Upper lobe of left lung (tissue), 6 donors: ENCODE measurements at regions not wholly inside any gene's neighbourhood (a gene's known extent, or its start where the extent isn't known, plus 50 kb on each side); places are given as distances from the start of the nearest gene placed in this dataset.
A peak's percentile ranks its signal among the peaks of the same experiment; 100 is the strongest.

Experiments used
- ATAC-seq, 2 donors: fragments of 200-7000 bp; cut with Tn5 transposase; one replicate each; pipeline ENCODE4 v1.9.1; 2022; ENCODE audit warnings: mild to moderate bottlenecking in 2 of 2, moderate library complexity in 2 of 2; ENCODE audit not compliant: low FRiP score in 2 of 2
- DNase-seq, 2 donors: peaks; one replicate each; pipeline ENCODE4 v3.0.0-alpha.2; 2019 to 2020
- H3K27ac ChIP-seq, 4 donors: fragments of 200-600 bp; sonication (generic); one replicate each; pipeline ENCODE4 v1.5.1; 2016 to 2019
- H3K27me3 ChIP-seq, 4 donors: fragments of 200-600 bp; sonication (generic); one replicate each; pipeline ENCODE4 v1.5.1; 2017 to 2019
- H3K36me3 ChIP-seq, 4 donors: fragments of 200-600 bp; sonication (generic); one replicate each; pipeline ENCODE4 v1.5.1; 2016 to 2019
- H3K4me1 ChIP-seq, 4 donors: fragments of 200-600 bp; sonication (generic); one replicate each; pipeline ENCODE4 v1.5.1; 2018 to 2019
- H3K4me3 ChIP-seq, 4 donors: fragments of 200-600 bp; sonication (generic); one replicate each; pipeline ENCODE4 v1.5.1; 2017 to 2019; ENCODE audit warnings: mild to moderate bottlenecking in 2 of 4, moderate library complexity in 1 of 4
- H3K9me3 ChIP-seq, 4 donors: fragments of 200-600 bp; sonication (generic); one replicate each; pipeline ENCODE4 v1.5.1; 2018 to 2019
- EP300 ChIP-seq, 4 donors: sonication (generic); formaldehyde crosslinking; IDR thresholded peaks; one replicate each; pipeline ENCODE4 v1.5.1; 2017; ENCODE audit warnings: antibody characterized with exemption in 4 of 4, control low read depth in 2 of 4
- POLR2A ChIP-seq, 4 donors: fragments of 450-650 bp; IDR thresholded peaks; one replicate each; pipeline ENCODE4 v1.5.1; 2016 to 2017; ENCODE audit warnings: antibody characterized with exemption in 4 of 4, mild to moderate bottlenecking in 2 of 4
- POLR2AphosphoS5 ChIP-seq, 2 donors: sonication (generic); formaldehyde crosslinking; IDR thresholded peaks; one replicate each; pipeline ENCODE4 v1.5.1; 2017; ENCODE audit warnings: antibody characterized with exemption in 2 of 2
- WGBS, 2 donors: methylation state at CpG; one replicate each; pipeline ENCODE4 v1.1.5; 2017 to 2018; 5-methylcytosine and 5-hydroxymethylcytosine counted together
- TF ChIP-seq, protein P1 (sequence below), 6 experiments: fragments of 450-650 bp in 4 of 6; fragments of 200-600 bp in 2 of 6; sonication (generic) in 2 of 6; IDR thresholded peaks; one replicate each; pipeline ENCODE4 v1.5.1; 2016 to 2019; ENCODE audit warnings: antibody characterized with exemption in 6 of 6
- donor health status: DM: no; HTN: no; CAD: no; lungs with moderate emphysema.
- donor health status: DM: no; HTN: yes; CAD: no; lungs with severe emphysema.

DNA sequence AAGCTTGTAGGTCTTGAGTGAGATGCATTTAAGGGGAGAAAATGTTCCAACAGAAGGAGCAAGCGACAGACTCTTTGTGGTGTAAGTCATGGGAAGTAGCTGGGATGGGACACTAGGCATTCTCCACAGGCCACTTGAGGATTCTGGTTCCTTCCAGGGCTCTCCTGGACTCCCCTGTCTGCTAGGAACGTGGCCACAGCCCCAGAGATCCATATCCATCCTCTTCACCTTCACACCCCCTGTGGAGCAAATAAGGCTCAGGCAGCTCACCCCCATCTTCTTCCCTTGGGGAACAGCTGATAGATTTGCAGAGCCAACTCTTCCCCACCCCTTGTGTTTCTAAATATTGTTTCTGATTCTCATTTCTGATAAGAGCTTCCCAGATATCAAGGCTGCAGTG is 482.6 kb upstream of the MKI67 start:
- H3K4me3 ChIP-seq = no peak overlapping the region
- no peaks in the 10 kb centered on the region for H3K9me3 ChIP-seq
- DNase-seq = no peak
- 56 to 59% methylated on average over 2 of the region's 2 CpGs for WGBS, 2 donors
- no peaks in the 10 kb centered on the region for H3K4me1 ChIP-seq
- no peak for ATAC-seq
- no peaks in the 10 kb centered on the region for H3K27me3 ChIP-seq
- H3K36me3 ChIP-seq = no peaks in the 10 kb centered on the region
- H3K27ac ChIP-seq = no peak overlapping the region
- TF ChIP-seq, protein P1, sequence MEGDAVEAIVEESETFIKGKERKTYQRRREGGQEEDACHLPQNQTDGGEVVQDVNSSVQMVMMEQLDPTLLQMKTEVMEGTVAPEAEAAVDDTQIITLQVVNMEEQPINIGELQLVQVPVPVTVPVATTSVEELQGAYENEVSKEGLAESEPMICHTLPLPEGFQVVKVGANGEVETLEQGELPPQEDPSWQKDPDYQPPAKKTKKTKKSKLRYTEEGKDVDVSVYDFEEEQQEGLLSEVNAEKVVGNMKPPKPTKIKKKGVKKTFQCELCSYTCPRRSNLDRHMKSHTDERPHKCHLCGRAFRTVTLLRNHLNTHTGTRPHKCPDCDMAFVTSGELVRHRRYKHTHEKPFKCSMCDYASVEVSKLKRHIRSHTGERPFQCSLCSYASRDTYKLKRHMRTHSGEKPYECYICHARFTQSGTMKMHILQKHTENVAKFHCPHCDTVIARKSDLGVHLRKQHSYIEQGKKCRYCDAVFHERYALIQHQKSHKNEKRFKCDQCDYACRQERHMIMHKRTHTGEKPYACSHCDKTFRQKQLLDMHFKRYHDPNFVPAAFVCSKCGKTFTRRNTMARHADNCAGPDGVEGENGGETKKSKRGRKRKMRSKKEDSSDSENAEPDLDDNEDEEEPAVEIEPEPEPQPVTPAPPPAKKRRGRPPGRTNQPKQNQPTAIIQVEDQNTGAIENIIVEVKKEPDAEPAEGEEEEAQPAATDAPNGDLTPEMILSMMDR (IDR thresholded peaks at IDR 0.05) = no peak
- TF ChIP-seq POLR2AphosphoS5 (IDR thresholded peaks at IDR 0.05) = no peak
- no peak for TF ChIP-seq EP300 (IDR thresholded peaks at IDR 0.05)
- no peak for TF ChIP-seq POLR2A (IDR thresholded peaks at IDR 0.05)

DNA sequence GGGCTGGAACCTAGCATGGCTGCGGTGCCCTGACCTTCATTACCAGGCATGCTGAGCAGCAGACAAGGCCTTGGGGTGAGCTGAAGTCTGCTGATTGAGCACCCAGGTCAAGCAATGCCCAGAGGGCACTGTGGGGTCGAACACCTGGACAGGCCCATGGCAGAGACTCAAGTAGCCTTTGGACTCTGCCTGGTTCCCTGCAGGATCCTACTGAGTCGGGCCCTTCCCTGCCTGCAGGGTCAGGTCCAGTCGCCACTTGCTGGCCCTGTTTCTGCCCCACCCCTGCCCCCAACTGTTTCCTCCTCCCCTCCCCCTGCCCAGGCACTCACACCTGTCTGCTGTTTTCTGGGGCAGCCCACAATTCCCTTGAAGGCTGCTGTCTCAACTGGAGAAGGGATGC is 483.2 kb upstream of the MKI67 start:
- no peak for DNase-seq
- no peak for ATAC-seq
- no peaks in the 10 kb centered on the region for H3K4me1 ChIP-seq
- no peak for TF ChIP-seq EP300 (IDR thresholded peaks at IDR 0.05)
- TF ChIP-seq POLR2AphosphoS5 (IDR thresholded peaks at IDR 0.05) = no peak
- TF ChIP-seq, protein P1 (IDR thresholded peaks at IDR 0.05) = no peak
- TF ChIP-seq POLR2A (IDR thresholded peaks at IDR 0.05) = no peak
- no peak overlapping the region for H3K27ac ChIP-seq
- WGBS, 2 donors = 87 to 92% methylated on average over 2 to 4 of the region's 4 CpGs
- H3K27me3 ChIP-seq = no peaks in the 10 kb centered on the region
- no peak overlapping the region for H3K4me3 ChIP-seq
- H3K9me3 ChIP-seq = no peaks in the 10 kb centered on the region
- no peaks in the 10 kb centered on the region for H3K36me3 ChIP-seq

DNA sequence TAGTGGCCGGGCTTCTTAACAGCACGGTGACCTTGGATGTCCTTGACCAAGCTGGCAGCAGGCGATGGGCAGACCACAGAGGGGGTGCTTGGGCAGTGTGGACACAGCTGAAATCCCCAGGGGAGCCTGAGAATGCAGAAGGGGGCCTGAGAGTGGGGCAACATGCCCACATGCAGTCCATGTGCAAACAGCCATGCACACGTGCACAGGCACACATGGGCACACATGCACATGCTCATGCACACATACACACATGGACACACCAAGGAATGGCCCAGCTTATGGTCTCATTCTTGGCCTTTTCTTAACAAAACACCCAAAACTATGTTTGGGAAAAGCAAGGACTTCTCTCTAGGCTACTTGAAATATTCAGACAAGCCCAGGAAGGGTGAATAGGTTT is 483.9 kb upstream of the MKI67 start:
- H3K27me3 ChIP-seq = no peaks in the 10 kb centered on the region
- no peaks in the 10 kb centered on the region for H3K36me3 ChIP-seq
- no peak overlapping the region for H3K4me3 ChIP-seq
- peak in 1 of 2 donors; percentile 24 for ATAC-seq
- 76 to 83% methylated on average over 4 of the region's 4 CpGs for WGBS, 2 donors
- no peak overlapping the region for H3K27ac ChIP-seq
- no peak for DNase-seq
- no peaks in the 10 kb centered on the region for H3K9me3 ChIP-seq
- TF ChIP-seq EP300 (IDR thresholded peaks at IDR 0.05) (no peak), POLR2A (IDR thresholded peaks at IDR 0.05) (no peak), POLR2AphosphoS5 (IDR thresholded peaks at IDR 0.05) (no peak)
- TF ChIP-seq, protein P1 (IDR thresholded peaks at IDR 0.05) = no peak
- no peaks in the 10 kb centered on the region for H3K4me1 ChIP-seq

DNA sequence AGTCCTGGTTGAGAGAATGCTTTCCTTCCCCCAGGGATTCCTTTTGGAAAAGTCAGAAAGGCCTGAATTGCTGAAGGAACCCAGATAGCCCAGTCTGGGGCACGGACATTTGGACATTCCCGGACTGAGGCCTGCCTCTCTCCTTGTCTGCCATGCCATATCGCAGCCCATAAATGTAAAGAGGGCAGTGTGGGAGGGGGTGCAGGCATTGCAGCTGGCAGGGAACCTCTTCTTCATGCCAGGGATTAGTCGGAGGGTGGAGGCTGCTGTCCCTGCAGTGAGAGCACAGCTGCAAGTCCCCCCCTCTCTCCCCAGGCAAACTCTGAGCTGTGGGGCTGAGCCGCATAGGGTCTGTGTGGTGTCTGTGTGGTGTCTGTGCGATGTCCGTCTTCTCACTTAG is 486.0 kb upstream of the MKI67 start:
- no peak for TF ChIP-seq POLR2AphosphoS5 (IDR thresholded peaks at IDR 0.05)
- TF ChIP-seq EP300 (IDR thresholded peaks at IDR 0.05) = no peak
- no peak for TF ChIP-seq POLR2A (IDR thresholded peaks at IDR 0.05)
- TF ChIP-seq, protein P1 (IDR thresholded peaks at IDR 0.05) = no peak
- 83% methylated on average over 4 to 7 of the region's 7 CpGs for WGBS, 2 donors
- no peak overlapping the region for H3K4me3 ChIP-seq
- ATAC-seq (no peak), DNase-seq (no peak)
- no peak overlapping the region for H3K27ac ChIP-seq
- no peaks in the 10 kb centered on the region for H3K9me3 ChIP-seq
- H3K4me1 ChIP-seq = no peaks in the 10 kb centered on the region
- H3K27me3 ChIP-seq = no peaks in the 10 kb centered on the region
- H3K36me3 ChIP-seq = no peaks in the 10 kb centered on the region

DNA sequence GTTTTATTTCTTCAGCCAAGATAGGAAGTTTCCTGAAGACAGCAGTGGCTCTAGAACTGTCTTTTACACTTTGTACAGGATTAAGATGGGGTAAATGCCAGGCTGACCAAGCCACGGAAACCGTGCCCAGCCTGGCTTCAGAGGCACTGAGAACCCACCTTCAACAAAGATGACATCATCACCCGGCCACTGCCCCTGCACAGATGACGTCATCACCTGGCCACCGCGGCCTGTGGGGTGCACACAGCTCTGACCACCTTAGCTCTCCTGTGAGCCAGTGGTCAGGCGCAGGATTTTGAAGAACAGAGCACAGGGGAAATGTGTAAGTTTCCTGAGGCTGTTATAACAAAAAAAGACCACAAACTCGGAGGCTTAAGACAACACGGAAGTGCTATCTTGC is 486.4 kb upstream of the MKI67 start:
- DNase-seq = no peak
- 82 to 84% methylated on average over 9 of the region's 9 CpGs for WGBS, 2 donors
- no peaks in the 10 kb centered on the region for H3K27me3 ChIP-seq
- ATAC-seq = no peak
- no peak overlapping the region for H3K4me3 ChIP-seq
- H3K36me3 ChIP-seq = no peaks in the 10 kb centered on the region
- no peak overlapping the region for H3K27ac ChIP-seq
- no peaks in the 10 kb centered on the region for H3K4me1 ChIP-seq
- H3K9me3 ChIP-seq = no peaks in the 10 kb centered on the region
- TF ChIP-seq POLR2AphosphoS5 (IDR thresholded peaks at IDR 0.05) (no peak), EP300 (IDR thresholded peaks at IDR 0.05) (no peak), POLR2A (IDR thresholded peaks at IDR 0.05) (no peak)
- TF ChIP-seq, protein P1 (IDR thresholded peaks at IDR 0.05) = no peak
